RWPE2 (cell line): ENCODE measurements at regions not wholly inside any gene's neighbourhood (a gene's known extent, or its start where the extent isn't known, plus 50 kb on each side); places are given as distances from the start of the nearest gene placed in this dataset.
"Not testable (repeated sequence)": the region's sequence is repeated elsewhere in the genome, so short reads cannot be mapped to it uniquely, and the experiment has no call there.

ENCODE experiments used
- ATAC-seq: fragments of 200-7000 bp; cut with Tn5 transposase; 3 replicates; pipeline ENCODE4 v1.9.1; 2021; ENCODE audit warnings: low read depth
- DNase-seq: peaks from one replicate; pipeline ENCODE4 v3.0.0-alpha.2; 2020; ENCODE audit warnings: low spot score
- H3K27ac ChIP-seq: fragments of 450-650 bp; 2 replicates; pipeline ENCODE4 v1.5.1; 2017; ENCODE audit warnings: mild to moderate bottlenecking; ENCODE audit not compliant: poor library complexity, severe bottlenecking
- H3K27me3 ChIP-seq: fragments of 250-450 bp; sonication (Bioruptor Pico); 2 replicates; pipeline ENCODE4 v1.5.1; 2021; ENCODE audit warnings: mild to moderate bottlenecking, moderate library complexity; ENCODE audit not compliant: insufficient read depth, poor library complexity, severe bottlenecking
- H3K36me3 ChIP-seq: fragments of 250-450 bp; sonication (Bioruptor Pico); 2 replicates; pipeline ENCODE4 v1.5.1; 2020; ENCODE audit warnings: low read depth, mild to moderate bottlenecking, moderate library complexity
- H3K4me1 ChIP-seq: fragments of 250-450 bp; sonication (Bioruptor Pico); 2 replicates; pipeline ENCODE4 v1.5.1; 2021; ENCODE audit warnings: mild to moderate bottlenecking, moderate library complexity; ENCODE audit not compliant: insufficient read depth, poor library complexity, severe bottlenecking
- H3K4me3 ChIP-seq: fragments of 250-450 bp; sonication (Bioruptor Pico); 2 replicates; pipeline ENCODE4 v1.5.1; 2021; ENCODE audit warnings: mild to moderate bottlenecking, moderate library complexity; ENCODE audit not compliant: severe bottlenecking
- H3K9me3 ChIP-seq: fragments of 250-450 bp; sonication (Bioruptor Pico); 2 replicates; pipeline ENCODE4 v1.5.1; 2021; ENCODE audit warnings: mild to moderate bottlenecking, moderate library complexity; ENCODE audit not compliant: severe bottlenecking
- CTCF ChIP-seq: fragments of 450-650 bp; IDR thresholded peaks from one replicate; pipeline ENCODE4 v1.5.1; 2017; ENCODE audit warnings: mild to moderate bottlenecking, moderate library complexity; ENCODE audit not compliant: poor library complexity, severe bottlenecking

- ATAC-seq = no peak
- TF ChIP-seq CTCF = no peak
- no peak for DNase-seq
Measured at GRCh38 chr2:160614391-160614790, 120.8 kb upstream of the RBMS1 start.

GRCh38 chr2:160615706-160616105, 122.1 kb upstream of the RBMS1 start:
- Histone ChIP-seq H3K27ac (no peak overlapping the region), H3K9me3 (no peaks in the 10 kb centered on the region), H3K36me3 (no peaks in the 10 kb centered on the region), H3K4me1 (peaks cover 11% of the 10 kb centered on the region), H3K4me3 (no peak overlapping the region), H3K27me3 (no peaks in the 10 kb centered on the region)
- no peak for ATAC-seq
- DNase-seq = no peak
- TF ChIP-seq CTCF = no peak

More at GRCh38 chr2:160614391-160614790, 120.8 kb upstream of the RBMS1 start:
- no peak overlapping the region for H3K4me3 ChIP-seq
- no peaks in the 10 kb centered on the region for H3K27me3 ChIP-seq
- H3K4me1 ChIP-seq = peaks cover 11% of the 10 kb centered on the region
- H3K36me3 ChIP-seq = no peaks in the 10 kb centered on the region
- H3K9me3 ChIP-seq = no peaks in the 10 kb centered on the region
- H3K27ac ChIP-seq = no peak overlapping the region

- H3K4me3 ChIP-seq = no peak overlapping the region
- no peak for DNase-seq
- peaks cover 11% of the 10 kb centered on the region for H3K4me1 ChIP-seq
- TF ChIP-seq CTCF = no peak
- no peak overlapping the region for H3K27ac ChIP-seq
- ATAC-seq = no peak
- no peaks in the 10 kb centered on the region for H3K27me3 ChIP-seq
- no peaks in the 10 kb centered on the region for H3K9me3 ChIP-seq
- no peaks in the 10 kb centered on the region for H3K36me3 ChIP-seq
Measured at GRCh38 chr2:160616149-160616548, 122.5 kb upstream of the RBMS1 start.

- DNase-seq (no peak), ATAC-seq (peak; percentile 25; the same call in 1 of the 3 replicates)
- no peak for TF ChIP-seq CTCF
- Histone ChIP-seq H3K9me3 (no peaks in the 10 kb centered on the region), H3K4me3 (no peak overlapping the region), H3K27me3 (no peaks in the 10 kb centered on the region), H3K27ac (no peak overlapping the region), H3K4me1 (no peaks in the 10 kb centered on the region), H3K36me3 (no peaks in the 10 kb centered on the region)
Measured at GRCh38 chr2:160621748-160622147, 128.1 kb upstream of the RBMS1 start.

GRCh38 chr2:160628020-160628637, 134.5 kb upstream of the RBMS1 start:
- H3K27ac ChIP-seq, H3K9me3 ChIP-seq, H3K27me3 ChIP-seq, H3K4me3 ChIP-seq, H3K36me3 ChIP-seq, ATAC-seq, H3K4me1 ChIP-seq, DNase-seq: not testable (repeated sequence)
